GM12878 (cell line): ENCODE measurements at regions not wholly inside any gene's neighbourhood (a gene's known extent, or its start where the extent isn't known, plus 50 kb on each side); places are given as distances from the start of the nearest gene placed in this dataset.
"Not testable (repeated sequence)": the region's sequence is repeated elsewhere in the genome, so short reads cannot be mapped to it uniquely, and the experiment has no call there.

Source experiments
- ATAC-seq: fragments of 200-7000 bp; cut with Tn5 transposase; 3 replicates; pipeline ENCODE4 v1.9.1; 2020; ENCODE audit warnings: mild to moderate bottlenecking, moderate library complexity
- BruUV-seq: library from RNA; stranded (reverse); fragments of 400-500 nt; replicated peaks from 2 replicates; lab custom pipeline; 2021; lab: Mats Ljungman, UMichigan
- CTCF ChIA-PET: fragments of 300-600 bp; sonication (Branson Sonifier 250); formaldehyde crosslinking; extraction: SDS; loops from one replicate; lab custom pipeline; 2021; ENCODE audit warnings: inconsistent platforms; lab: Yijun Ruan, JAX
- POLR2A ChIA-PET: fragments of 350-600 bp; formaldehyde crosslinking; extraction: SDS; loops from one replicate; lab custom pipeline; 2021; ENCODE audit warnings: inconsistent platforms; lab: Charles Lee
- RAD21 ChIA-PET: fragments of 300-600 bp; sonication (Branson Sonifier 250); formaldehyde crosslinking; loops from one replicate; lab custom pipeline; 2023; ENCODE audit warnings: antibody characterized with exemption; ENCODE audit not compliant: unreplicated experiment; lab: Charles Lee
- SMC1A ChIA-PET: fragments of 300-600 bp; sonication (Branson Sonifier 250); formaldehyde crosslinking; loops from one replicate; lab custom pipeline; 2023; ENCODE audit not compliant: unreplicated experiment, uncharacterized antibody; lab: Charles Lee
- DNase-seq: peaks from one replicate; pipeline ENCODE4 v3.0.0-alpha.2; 2011; ENCODE audit warnings: low read depth, low spot score
- FAIRE-seq: peaks from 3 replicates; lab custom pipeline; 2011; peaks lifted over from hg19 to GRCh38; lab: Jason Lieb, UNC
- H2AFZ ChIP-seq: 2 replicates; pipeline ENCODE4 v1.6.0; 2011; ENCODE audit warnings: low read depth, low read length, control low read depth; ENCODE audit not compliant: control insufficient read depth
- H3K27ac ChIP-seq: 2 replicates; pipeline ENCODE4 v1.5.1; 2011; ENCODE audit warnings: control low read depth; ENCODE audit not compliant: control insufficient read depth, insufficient read depth
- H3K27me3 ChIP-seq, 2 experiments: replicated peaks in 1 of 2; 2 replicates each; pipeline versions ENCODE4 v1.6.0 to v1.6.1; 2011; ENCODE audit warnings: low read length in 1 of 2; ENCODE audit not compliant: control insufficient read depth in 2 of 2, insufficient read depth in 2 of 2
- H3K36me3 ChIP-seq, 2 experiments: 2 replicates each; pipeline ENCODE4 v1.5.1; 2011; ENCODE audit warnings: low read length in 1 of 2; ENCODE audit not compliant: control insufficient read depth in 2 of 2, insufficient read depth in 2 of 2
- H3K4me1 ChIP-seq: 2 replicates; pipeline ENCODE4 v1.6.1; 2011; ENCODE audit warnings: mild to moderate bottlenecking, low read length, moderate library complexity, mixed read lengths; ENCODE audit not compliant: control insufficient read depth, insufficient read depth
- H3K4me2 ChIP-seq: 2 replicates; pipeline ENCODE4 v1.6.0; 2011; ENCODE audit warnings: control low read depth; ENCODE audit not compliant: control insufficient read depth, insufficient read depth
- H3K4me3 ChIP-seq: fragments of 200-600 bp; sonication (generic); 2 replicates; pipeline ENCODE4 v1.5.1; 2016
- H3K79me2 ChIP-seq: 2 replicates; pipeline ENCODE4 v1.6.0; 2011; ENCODE audit warnings: low read length; ENCODE audit not compliant: control insufficient read depth, insufficient read depth
- H3K9ac ChIP-seq: 2 replicates; pipeline ENCODE4 v1.8.0; 2011; ENCODE audit warnings: low read length, control low read depth, mixed read lengths; ENCODE audit not compliant: control insufficient read depth, insufficient read depth
- H3K9me3 ChIP-seq: replicated peaks from 3 replicates; pipeline ENCODE4 v1.5.1; 2011; ENCODE audit warnings: mild to moderate bottlenecking, low read length; ENCODE audit not compliant: control insufficient read depth, insufficient read depth
- H4K20me1 ChIP-seq: 2 replicates; pipeline ENCODE4 v1.6.0; 2011; ENCODE audit not compliant: control insufficient read depth, insufficient read depth
- WGBS: methylation state at CpG from one replicate; pipeline ENCODE4 v1.1.6; 2016; ENCODE audit warnings: low lambda C conversion rate; ENCODE audit not compliant: insufficient replicate concordance, insufficient coverage; ENCODE audit errors: missing lambda C conversion rate; 5-methylcytosine and 5-hydroxymethylcytosine counted together
- in situ Hi-C: fragments of 300-500 bp; cut with MboI; formaldehyde crosslinking; loops from 9 replicates; pipeline ENCODE4 v1.14.3; 2018; ENCODE audit warnings: mixed read lengths
- intact Hi-C: fragments of 100-400 bp; cut with micrococcal nuclease; formaldehyde crosslinking; loops from one replicate; pipeline ENCODE4 v1.14.2; 2022; ENCODE audit not compliant: unreplicated experiment

- H3K9me3 ChIP-seq, ATAC-seq, H3K9ac ChIP-seq, H2AFZ ChIP-seq, CTCF ChIA-PET, H3K36me3 ChIP-seq, H3K4me1 ChIP-seq, intact Hi-C loops, H3K4me3 ChIP-seq, FAIRE-seq, BruUV-seq, POLR2A ChIA-PET, in situ Hi-C loops, SMC1A ChIA-PET, H3K79me2 ChIP-seq, H3K4me2 ChIP-seq, DNase-seq, H3K27me3 ChIP-seq, H3K27ac ChIP-seq, RAD21 ChIA-PET, H4K20me1 ChIP-seq: not testable (repeated sequence)
- WGBS = 100% methylated on average over 1 of the region's 1 CpG
These were observed 53.2 kb upstream of the SH3RF1 start for GRCh38 chr4:169323925-169324324.

- intact Hi-C loops, RAD21 ChIA-PET, FAIRE-seq, POLR2A ChIA-PET, H3K9me3 ChIP-seq, H3K36me3 ChIP-seq, ATAC-seq, H3K27me3 ChIP-seq, in situ Hi-C loops, H3K4me2 ChIP-seq, H4K20me1 ChIP-seq, CTCF ChIA-PET, H3K79me2 ChIP-seq, H2AFZ ChIP-seq, H3K4me1 ChIP-seq, H3K9ac ChIP-seq, H3K4me3 ChIP-seq, DNase-seq, SMC1A ChIA-PET, H3K27ac ChIP-seq, BruUV-seq: not testable (repeated sequence)
These were observed 52.1 kb upstream of the SH3RF1 start for GRCh38 chr4:169322833-169323232.
